Mucosa of descending colon (tissue), 3 donors: ENCODE measurements at regions not wholly inside any gene's neighbourhood (a gene's known extent, or its start where the extent isn't known, plus 50 kb on each side); places are given as distances from the start of the nearest gene placed in this dataset.

ENCODE experiments used
- ATAC-seq: fragments of 200-7000 bp; cut with Tn5 transposase; one replicate; pipeline ENCODE4 v1.9.1; 2020; ENCODE audit warnings: mild to moderate bottlenecking, moderate library complexity
- DNase-seq, 3 donors: peaks; one replicate each; pipeline ENCODE4 v3.0.0-alpha.2; 2020
- H3K36me3 ChIP-seq: fragments of 200-600 bp; one replicate; pipeline ENCODE4 v1.8.0; 2021; ENCODE audit warnings: low read depth, mild to moderate bottlenecking
- H3K4me1 ChIP-seq: fragments of 200-600 bp; one replicate; pipeline ENCODE4 v1.8.0; 2021; ENCODE audit warnings: low read depth, mild to moderate bottlenecking
- H3K4me3 ChIP-seq: fragments of 200-600 bp; one replicate; pipeline ENCODE4 v1.8.0; 2021; ENCODE audit warnings: mild to moderate bottlenecking
- H3K9me3 ChIP-seq: fragments of 200-600 bp; one replicate; pipeline ENCODE4 v1.8.0; 2021; ENCODE audit warnings: mild to moderate bottlenecking
- intact Hi-C, 2 donors: fragments of 100-400 bp; cut with DNase I in 1 of 2; cut with micrococcal nuclease in 1 of 2; formaldehyde crosslinking; loops; one replicate each; pipeline versions ENCODE4 v1.11.0 to v1.11.1; 2022; cut with DNase I, micrococcal nuclease
- TF ChIP-seq, protein P1 (sequence below): fragments of 200-600 bp; IDR thresholded peaks from one replicate; pipeline ENCODE4 v1.8.0; 2022; ENCODE audit warnings: antibody characterized with exemption, mild to moderate bottlenecking
- donor health status: DM: no; HTN: no; CAD: no; lungs with moderate emphysema.
- donor health status: DM: no; HTN: no; CAD: no.
- donor health status: DM: no; HTN: yes; CAD: no.

DNA sequence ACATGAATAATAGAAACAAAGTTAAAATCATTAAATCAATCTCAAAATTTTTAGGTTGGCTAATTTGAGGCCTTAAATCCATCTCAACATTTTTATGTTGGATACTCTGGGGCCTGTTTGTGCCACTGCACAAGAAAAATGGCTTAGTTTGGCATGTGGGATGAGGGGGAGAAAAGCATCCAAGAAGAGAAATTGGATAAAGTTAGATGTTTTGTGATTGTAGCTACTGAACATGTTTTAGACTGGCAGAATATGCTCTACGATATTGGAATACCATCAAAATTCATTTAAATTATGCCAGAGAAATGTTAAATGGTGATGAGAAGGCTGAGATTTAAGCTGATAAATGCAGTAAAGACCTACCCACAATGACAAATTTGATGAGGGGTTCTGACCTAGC is 376.9 kb downstream of the CXXC4 start:
- ATAC-seq, result no peak
- Histone ChIP-seq H3K4me1 (no peaks in the 10 kb centered on the region), H3K9me3 (no peaks in the 10 kb centered on the region), H3K4me3 (no peak overlapping the region), H3K36me3 (no peaks in the 10 kb centered on the region)
- DNase-seq, result no peak
- TF ChIP-seq, protein P1, sequence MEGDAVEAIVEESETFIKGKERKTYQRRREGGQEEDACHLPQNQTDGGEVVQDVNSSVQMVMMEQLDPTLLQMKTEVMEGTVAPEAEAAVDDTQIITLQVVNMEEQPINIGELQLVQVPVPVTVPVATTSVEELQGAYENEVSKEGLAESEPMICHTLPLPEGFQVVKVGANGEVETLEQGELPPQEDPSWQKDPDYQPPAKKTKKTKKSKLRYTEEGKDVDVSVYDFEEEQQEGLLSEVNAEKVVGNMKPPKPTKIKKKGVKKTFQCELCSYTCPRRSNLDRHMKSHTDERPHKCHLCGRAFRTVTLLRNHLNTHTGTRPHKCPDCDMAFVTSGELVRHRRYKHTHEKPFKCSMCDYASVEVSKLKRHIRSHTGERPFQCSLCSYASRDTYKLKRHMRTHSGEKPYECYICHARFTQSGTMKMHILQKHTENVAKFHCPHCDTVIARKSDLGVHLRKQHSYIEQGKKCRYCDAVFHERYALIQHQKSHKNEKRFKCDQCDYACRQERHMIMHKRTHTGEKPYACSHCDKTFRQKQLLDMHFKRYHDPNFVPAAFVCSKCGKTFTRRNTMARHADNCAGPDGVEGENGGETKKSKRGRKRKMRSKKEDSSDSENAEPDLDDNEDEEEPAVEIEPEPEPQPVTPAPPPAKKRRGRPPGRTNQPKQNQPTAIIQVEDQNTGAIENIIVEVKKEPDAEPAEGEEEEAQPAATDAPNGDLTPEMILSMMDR, result no peak
- intact Hi-C loops, result no loop called here

DNA sequence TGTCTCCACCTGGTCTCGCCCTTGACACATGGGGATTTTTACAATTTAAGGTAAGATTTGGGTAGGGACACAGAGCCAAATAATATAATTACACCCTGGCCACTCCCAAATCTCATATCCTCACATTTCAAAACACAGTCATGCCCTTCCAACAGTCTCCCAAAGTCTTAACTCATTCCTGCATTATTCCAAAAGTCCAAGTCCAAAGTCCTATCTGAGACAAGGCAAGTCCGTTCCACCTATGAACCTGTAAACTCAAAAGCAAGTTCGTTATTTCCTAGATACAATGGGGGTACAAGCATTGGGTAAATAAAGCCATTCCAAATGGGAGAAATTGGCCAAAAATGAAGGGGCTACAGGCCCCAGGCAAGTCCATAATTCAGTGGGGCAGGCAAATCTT is 380.8 kb downstream of the CXXC4 start:
- H3K4me3 ChIP-seq, result no peak overlapping the region
- DNase-seq, result no peak
- no peaks in the 10 kb centered on the region for H3K9me3 ChIP-seq
- ATAC-seq, result no peak
- H3K36me3 ChIP-seq, result no peaks in the 10 kb centered on the region
- intact Hi-C loops, result no loop called here
- H3K4me1 ChIP-seq, result no peaks in the 10 kb centered on the region
- TF ChIP-seq, protein P1, result no peak

DNA sequence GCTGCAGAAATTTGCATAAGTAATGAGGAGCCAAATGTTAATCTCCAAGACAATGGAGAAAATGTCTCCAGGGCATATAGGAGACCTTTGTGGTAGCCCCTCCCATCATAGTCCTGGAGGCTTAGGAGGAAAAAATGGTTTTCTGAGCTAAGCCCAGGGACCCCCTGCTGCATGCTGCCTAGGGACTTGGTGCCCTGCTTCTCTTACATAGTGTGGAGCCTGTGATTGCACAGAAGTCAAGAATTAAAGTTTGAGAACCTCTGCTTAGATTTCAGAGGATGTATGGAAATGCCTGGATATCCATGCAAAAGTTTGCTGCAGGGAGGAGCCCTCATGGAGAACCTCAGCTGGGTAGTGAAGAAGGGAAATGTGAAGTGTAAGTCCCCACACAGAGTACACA is 379.4 kb upstream of the TACR3 start:
- Histone ChIP-seq H3K9me3 (peaks cover 13% of the 10 kb centered on the region), H3K4me1 (no peaks in the 10 kb centered on the region), H3K4me3 (no peak overlapping the region), H3K36me3 (no peaks in the 10 kb centered on the region)
- intact Hi-C loops, result no loop called here
- DNase-seq, result no peak
- ATAC-seq, result no peak
- TF ChIP-seq, protein P1, result no peak

DNA sequence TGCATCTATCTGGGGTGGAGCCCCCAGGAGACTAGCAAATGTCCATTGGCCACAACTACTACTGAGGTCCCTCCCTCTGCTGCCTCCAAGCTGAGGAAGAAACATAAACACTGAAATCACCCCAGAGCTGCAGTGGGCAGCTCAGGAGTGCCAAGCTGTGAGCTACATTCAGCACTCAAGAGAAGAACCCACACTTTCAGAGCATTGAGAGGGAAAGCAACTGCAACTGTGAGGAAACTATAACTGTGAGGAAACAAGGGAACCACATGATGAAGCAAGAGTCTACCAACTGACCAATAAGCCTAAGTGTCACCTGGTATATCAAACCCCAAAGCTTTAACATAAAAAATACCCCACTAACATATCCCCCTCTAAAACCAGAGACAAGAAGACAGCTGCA is 373.5 kb upstream of the TACR3 start:
- H3K36me3 ChIP-seq, result no peaks in the 10 kb centered on the region
- H3K9me3 ChIP-seq, result peaks cover 4% of the 10 kb centered on the region
- H3K4me3 ChIP-seq, result no peak overlapping the region
- intact Hi-C loops, result no loop called here
- ATAC-seq (no peak), DNase-seq (no peak)
- H3K4me1 ChIP-seq, result no peaks in the 10 kb centered on the region
- TF ChIP-seq, protein P1, result no peak

DNA sequence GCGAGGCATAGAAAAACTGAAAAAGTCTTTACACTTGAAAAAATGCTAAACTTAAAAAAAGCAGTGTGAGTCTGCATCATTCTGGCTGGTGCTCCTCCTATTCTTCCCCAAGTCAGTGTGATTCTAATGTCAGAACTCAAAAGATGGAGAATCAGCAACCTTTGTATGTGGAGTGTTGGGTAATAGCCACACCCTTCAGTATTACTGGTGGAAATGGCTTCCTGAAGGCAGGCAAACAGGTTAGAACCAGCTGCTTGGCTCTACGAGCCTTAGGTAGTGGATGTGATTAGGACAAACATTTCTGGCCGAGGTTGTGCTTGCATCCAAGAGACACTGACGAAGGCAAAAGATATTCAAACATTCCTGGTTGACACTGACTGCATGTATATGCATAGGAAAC is 353.4 kb upstream of the TACR3 start:
- H3K9me3 ChIP-seq, result no peaks in the 10 kb centered on the region
- no peaks in the 10 kb centered on the region for H3K36me3 ChIP-seq
- ATAC-seq (no peak), DNase-seq (no peak)
- H3K4me3 ChIP-seq, result no peak overlapping the region
- TF ChIP-seq, protein P1, result no peak
- no peaks in the 10 kb centered on the region for H3K4me1 ChIP-seq
- intact Hi-C loops, result no loop called here

DNA sequence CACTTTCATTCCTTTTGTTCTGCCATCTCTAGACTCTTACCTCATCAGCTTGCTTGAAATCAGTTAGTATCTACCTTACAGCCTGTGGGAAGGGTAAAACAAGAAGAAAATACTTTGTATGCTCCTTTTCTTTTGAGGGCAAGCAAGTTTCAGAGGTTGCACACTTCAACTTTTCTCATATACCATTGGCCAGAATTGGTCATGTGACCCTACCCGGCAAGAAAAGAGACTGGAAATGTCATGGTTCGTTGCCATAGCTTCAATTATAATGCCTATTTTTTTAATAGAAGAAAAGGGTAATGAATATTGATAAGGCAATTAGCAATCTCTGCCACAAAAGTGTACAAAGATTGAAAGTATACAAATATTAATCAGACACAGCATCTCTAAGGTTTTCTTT is 346.7 kb upstream of the TACR3 start:
- no peaks in the 10 kb centered on the region for H3K4me1 ChIP-seq
- no peaks in the 10 kb centered on the region for H3K36me3 ChIP-seq
- DNase-seq, result no peak
- no peak overlapping the region for H3K4me3 ChIP-seq
- H3K9me3 ChIP-seq, result no peaks in the 10 kb centered on the region
- TF ChIP-seq, protein P1, result no peak
- ATAC-seq, result no peak
- intact Hi-C loops, result loop anchor here in 1 of 2 donors (10.0 kb wide), 1 partner anchor 788 kb away; no protein-coding TSS in a partner anchor
